Stimulated activated CD8-positive, alpha-beta memory T cell treated with anti-CD3 and anti-CD28 coated beads, Interleukin-4, amount 100 ng/mL, for 1 hour (primary cell): ENCODE measurements at regions not wholly inside any gene's neighbourhood (a gene's known extent, or its start where the extent isn't known, plus 50 kb on each side); places are given as distances from the start of the nearest gene placed in this dataset.

Experiments used
- DNase-seq, 2 donors: peaks; one replicate each; pipeline ENCODE4 v3.0.0-alpha.2; 2020; ENCODE audit warnings: low read depth in 2 of 2, low spot score in 1 of 2

DNA sequence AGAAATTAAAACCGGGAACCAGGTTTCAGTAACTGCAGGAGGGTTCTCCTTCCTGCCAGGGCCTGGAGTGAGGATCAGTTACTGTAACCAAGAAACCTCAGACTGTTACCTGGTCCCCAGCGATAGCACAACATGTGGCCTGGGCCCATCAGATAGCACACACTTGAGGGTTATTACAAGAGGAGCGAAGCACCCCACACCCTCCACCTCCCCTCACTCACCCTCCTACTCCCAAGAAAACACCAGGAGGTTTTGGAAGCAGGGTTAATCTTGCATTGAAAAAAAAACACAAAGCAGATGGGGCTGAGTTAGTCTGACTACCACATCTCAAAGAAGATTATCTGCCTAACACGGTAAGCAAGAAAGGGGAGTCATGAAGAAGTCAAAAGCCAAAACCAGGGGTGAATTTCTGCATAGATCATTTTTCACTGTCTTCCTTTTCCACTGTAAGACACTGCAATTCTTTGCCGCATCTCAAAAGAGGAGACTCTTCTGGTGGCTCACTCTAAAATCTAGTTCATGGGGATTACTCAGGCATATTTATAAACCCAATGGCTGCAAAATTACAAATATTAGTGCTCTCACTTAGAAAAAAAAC is 75.9 kb upstream of the DOCK9 start:
- no peak for DNase-seq

- no peak for DNase-seq
Measured at GRCh38 chr13:99055281-99055680, 77.4 kb upstream of the DOCK9 start.

DNA sequence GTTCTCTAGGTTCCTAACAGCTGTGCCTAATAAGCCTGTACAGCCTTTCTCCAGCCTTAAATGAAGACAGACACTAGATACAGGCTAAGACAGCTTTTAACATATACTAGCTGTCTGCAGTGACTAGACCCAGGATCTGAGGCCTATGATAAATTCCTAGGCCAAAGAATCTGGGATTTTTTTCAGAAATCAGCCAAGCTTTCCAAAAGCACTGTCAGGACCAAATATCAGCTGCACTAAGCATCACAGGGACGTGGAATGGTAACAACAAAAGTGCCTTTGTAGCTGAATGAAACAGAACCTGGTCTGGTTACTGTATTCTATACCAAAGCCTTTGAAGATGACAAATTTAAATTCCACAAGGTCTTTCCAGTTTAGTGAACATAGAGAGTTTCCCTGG is 77.9 kb upstream of the DOCK9 start:
- no peak for DNase-seq

GRCh38 chr13:99056381-99057014 is 78.6 kb upstream of the DOCK9 start:
- no peak for DNase-seq

DNA sequence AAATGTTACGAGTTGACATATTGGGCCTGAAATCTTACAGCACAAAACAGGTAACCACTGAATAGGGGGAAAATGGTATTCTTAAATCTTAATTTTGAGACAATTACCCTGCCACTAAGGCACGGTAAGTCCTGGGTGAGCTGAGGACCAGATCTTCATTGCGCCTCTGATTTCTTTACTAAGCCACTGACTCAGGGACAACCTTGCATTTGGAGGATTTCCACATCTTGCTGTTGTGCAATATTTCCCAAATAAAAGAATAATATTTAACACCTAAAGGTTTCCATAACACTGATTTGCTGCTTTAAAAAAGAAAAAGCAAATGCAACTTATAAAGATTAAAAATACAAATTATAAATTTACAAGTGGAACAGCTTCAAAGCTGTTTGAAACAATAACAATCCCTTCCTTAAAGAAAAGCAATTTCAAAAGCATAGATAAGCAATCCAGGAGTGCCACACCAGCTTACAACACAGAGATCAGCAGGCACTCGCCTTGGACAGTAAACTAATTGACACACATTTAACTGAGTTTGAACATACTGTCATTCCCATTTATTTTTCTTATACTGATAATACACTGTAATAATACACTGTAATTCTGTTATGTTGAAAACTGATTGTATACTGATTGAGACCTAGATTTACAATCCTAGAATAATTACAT is 79.6 kb upstream of the DOCK9 start:
- no peak for DNase-seq

DNA sequence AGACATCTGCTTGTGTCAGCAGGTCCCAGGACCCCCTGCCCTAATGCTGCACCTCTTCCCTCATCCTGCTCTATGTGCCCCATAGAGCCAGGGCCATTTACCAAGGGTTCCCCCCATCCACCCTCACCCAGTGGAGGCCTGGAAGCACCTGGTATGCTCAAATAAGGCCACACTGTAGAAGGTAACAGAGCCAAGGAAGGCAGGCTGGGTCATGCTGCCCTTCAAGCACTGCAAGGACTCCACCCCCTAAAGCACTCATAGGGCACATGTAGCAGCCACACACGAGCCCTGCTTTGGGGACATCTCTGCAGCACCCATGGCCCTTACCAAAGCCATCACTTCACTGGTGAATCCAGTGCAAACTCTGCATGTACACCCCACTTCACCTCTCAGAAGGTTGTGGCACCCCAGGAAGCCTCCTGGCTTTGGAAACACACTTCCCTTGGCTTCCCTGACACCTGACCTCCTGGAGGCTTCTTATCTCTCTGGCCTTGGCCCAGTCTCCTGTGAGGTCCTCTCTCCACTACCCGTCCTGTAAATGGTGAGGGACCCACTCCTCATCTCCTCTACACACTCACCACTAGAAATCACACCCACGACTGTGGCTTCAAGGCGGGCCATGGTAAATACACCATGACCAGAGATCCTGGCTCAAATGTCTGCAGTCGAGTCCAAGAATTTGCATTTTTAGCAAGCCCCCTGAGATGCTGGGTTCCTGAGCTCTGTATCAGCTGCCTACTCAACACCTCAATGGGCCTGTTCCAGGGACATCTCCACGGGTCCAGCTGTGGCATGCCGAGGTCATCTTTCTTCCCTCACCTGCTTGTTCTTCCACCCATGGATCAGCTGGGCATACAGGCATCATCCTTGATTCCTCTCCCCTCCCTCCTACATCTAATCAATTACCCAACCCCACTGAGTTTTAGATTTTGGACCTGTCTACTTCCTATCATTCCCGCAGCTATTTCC is 80.9 kb upstream of the DOCK9 start:
- DNase-seq, result no peak

DNA sequence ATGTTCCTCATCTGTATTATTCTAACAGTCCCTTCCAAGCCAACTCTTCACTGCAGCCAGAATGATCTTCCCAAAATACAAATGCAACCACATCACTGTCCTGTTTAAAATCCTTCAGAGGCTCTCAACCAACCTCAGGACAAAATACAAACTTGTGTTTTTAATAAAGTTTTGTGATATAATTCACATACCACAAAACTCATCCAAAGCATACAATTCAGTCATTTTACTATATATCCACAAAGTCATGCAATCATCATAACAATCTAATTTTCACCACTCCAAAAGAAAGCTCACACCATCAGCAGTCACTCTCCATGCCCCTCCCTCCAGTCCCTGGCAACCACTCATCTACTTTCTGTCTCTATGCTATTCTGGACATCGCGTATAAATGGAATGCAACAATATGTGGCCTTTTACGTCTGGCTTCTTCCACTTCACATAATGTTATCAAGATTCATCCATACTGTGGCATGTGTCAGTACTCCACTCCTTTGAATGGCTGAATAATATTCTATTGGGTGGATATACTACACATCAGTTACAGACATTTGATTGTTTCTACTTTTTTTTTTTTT is 81.7 kb upstream of the DOCK9 start:
- no peak for DNase-seq

- DNase-seq, result no peak
Measured at GRCh38 chr13:99061411-99061810, 83.5 kb upstream of the DOCK9 start.

- no peak for DNase-seq
Measured at GRCh38 chr13:99062593-99062992, 84.7 kb upstream of the DOCK9 start.

- no peak for DNase-seq
Measured at GRCh38 chr13:99063178-99063577, 85.3 kb upstream of the DOCK9 start.

DNA sequence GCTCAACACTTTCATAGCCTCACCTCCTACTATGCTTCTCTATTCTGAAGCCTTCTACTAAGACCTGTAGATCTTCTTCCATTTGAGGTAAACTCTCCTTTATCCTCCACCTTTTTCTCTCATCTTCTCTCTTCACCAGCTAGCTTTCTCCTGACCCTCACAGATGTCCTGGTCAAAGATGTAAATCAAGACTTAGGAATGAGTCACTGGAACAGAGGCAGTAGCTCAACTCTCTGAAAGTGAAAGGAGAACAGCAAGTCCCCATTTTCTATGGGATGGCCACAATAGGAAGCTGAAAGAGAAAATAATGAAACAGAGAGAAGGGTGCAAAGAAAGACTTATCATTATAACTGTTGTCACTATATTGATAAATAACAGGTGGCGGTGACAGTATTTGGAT is 86.1 kb upstream of the DOCK9 start:
- DNase-seq, result no peak

DNA sequence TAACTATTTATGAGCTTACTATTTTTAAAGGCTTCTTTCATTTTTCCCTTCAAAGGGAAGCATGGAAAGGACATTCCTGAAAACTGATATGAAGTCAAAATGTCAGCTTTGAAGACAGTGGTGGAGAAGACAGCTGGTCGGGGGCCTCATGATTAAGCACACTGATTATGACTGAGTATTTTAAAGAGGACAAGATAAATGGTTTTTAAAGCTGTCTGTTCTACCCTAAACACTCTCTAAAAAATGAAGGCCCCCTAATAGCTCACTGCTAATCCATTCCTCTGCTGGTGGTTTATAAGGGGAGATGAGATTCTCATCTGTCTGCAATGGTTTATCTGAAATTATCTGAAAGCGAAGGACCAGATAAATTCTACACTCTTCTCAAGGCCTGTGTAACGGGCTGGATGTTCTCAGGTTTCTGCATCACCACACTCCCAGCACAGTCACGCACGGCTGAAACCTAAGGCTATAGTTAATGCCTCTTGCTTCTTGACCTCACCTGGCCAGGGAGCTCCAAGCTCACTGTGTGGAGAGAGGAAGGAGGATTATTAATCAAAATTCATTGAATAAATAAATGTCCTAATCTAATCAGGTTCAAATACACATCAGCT is 86.9 kb upstream of the DOCK9 start:
- DNase-seq, result no peak

GRCh38 chr13:99065235-99066015 is 87.6 kb upstream of the DOCK9 start:
- DNase-seq, result no peak

GRCh38 chr13:99066219-99066618 is 88.4 kb upstream of the DOCK9 start:
- no peak for DNase-seq

DNA sequence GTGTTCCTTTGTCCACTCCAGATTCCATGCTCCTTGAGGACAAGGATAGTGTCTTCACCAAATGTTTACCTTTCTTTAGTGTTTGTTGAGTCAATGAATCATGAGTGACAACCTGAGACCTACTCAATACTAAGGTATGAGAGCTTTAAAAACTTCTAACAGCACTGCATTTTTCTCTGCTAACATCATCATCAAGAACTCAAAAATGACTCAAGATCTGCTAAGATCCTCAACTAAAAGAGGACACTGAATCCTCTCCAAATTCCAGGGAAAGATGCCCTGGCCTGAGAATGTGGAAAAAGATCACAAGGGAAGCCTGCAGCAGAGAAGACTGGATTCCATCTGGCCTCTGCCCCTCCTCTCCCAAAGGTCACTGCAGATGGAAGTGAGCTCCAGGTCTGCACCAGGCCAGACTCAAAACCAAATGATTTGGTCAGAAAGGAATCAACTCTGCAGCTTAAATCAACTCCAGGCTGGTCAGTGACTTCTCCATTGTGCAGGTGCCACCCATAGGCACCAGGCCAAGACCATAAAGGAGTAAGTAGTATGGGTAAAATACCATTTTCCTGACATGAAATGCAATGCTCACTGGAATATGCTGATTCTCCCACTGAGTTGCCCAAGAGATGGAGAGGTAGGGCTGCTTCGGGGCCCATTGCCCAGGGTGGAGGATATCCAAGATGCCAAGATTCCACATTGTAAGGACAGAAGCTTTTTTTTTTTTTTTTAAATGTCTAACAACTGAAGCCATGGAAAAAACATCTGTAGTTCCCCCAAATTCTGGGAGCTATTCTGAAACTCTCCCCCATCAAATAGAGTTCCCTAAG is 89.5 kb upstream of the DOCK9 start:
- DNase-seq, result no peak

GRCh38 chr13:99071211-99071610 is 93.3 kb upstream of the DOCK9 start:
- DNase-seq, result no peak

DNA sequence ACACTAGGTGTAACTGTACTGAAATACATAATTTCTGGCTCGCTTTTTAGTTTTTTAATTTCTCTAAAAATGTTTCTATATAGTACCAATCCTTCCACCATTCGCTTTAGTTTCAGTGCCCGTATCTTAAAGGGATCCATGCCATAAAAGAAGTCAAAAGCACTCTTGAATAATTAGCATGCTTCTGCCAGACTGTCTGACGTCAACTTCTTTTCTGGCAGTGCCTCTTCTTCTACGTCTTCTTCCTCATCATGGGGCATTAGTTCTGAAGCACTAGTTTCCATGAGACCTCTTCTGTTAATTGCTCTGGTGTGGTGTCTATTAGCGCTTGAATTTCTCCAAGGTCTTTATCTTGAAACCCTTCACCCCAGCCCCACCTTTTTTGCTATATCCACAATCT is 93.8 kb upstream of the DOCK9 start:
- no peak for DNase-seq

GRCh38 chr13:99072356-99072755 is 94.5 kb upstream of the DOCK9 start:
- DNase-seq, result no peak

GRCh38 chr13:99072941-99073340 is 95.1 kb upstream of the DOCK9 start:
- no peak for DNase-seq
